GM19023 (cell line): ENCODE measurements at regions not wholly inside any gene's neighbourhood (a gene's known extent, or its start where the extent isn't known, plus 50 kb on each side); places are given as distances from the start of the nearest gene placed in this dataset.

Source experiments
- ATAC-seq: cut with Tn5 transposase; IDR thresholded peaks from one replicate; pipeline ENCODE4 v1.9.1; 2021; ENCODE audit warnings: mild to moderate bottlenecking, moderate library complexity; ENCODE audit not compliant: unreplicated experiment

- no peak for ATAC-seq
These were observed 68.5 kb downstream of the EFNB1 start for GRCh38 chrX:68897118-68897945.

DNA sequence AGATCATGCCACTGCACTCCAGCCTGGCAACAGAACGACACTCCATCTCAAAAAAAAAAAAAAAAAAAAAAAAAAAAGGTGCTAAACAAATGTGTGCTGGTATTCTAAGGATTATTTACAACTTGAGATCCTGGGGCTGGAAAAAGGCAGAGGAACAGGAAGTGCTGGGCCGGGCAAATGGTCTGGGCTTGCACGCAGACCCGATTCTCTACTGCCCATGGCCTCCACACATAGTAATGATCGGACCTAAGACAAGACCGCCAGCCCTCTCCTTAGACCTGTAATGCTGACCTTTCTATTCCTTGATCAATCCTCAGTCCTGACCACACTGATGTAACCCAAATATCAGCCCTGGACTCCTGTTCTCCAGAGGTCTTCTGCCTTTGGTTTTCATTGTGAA, 67.8 kb downstream of the EFNB1 start:
- no peak for ATAC-seq

DNA sequence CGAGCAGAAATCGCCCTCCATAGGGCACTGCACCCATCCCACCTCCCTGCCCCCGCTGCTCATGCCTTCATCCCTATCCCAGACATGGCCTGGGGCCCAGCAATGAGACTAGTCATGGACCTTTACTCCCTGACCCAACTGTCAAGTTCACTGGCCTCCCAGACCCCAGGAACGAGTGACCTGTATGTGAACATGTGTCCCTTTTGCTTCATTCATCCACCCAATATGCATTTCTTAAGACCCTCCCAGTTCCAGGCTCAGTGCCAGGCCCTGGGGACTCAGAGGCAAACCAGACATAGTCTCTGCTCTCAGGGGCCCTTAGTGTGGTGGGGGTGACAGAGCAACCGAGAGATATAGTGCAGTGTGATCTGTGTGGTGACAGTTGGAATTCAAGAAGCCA, 67.0 kb downstream of the EFNB1 start:
- no peak for ATAC-seq

- ATAC-seq: no peak
These were observed 66.5 kb downstream of the EFNB1 start for GRCh38 chrX:68895341-68895755.

- ATAC-seq: no peak
These were observed 65.9 kb downstream of the EFNB1 start for GRCh38 chrX:68894513-68895340.

- ATAC-seq: no peak
These were observed 65.3 kb downstream of the EFNB1 start for GRCh38 chrX:68894142-68894512.

DNA sequence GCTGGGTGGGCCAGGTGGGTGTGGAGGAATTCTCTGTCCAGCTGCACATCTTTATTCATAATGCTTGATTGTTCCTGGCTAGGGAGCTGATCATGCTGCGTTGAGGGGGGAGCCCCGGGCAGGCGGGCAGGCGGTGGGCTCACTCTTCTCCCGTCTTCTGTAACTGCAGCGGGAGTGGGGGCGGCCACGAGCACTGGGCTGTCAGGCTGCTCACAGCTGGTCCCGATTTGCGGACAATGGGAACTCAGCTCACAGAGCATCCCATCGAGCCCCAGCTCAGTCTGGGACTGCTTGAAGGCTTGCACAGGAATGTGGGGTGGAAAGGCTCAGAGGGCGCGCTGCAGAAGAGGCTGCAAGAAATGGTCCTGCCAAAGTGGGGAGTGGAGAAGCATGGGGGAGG, 63.8 kb downstream of the EFNB1 start:
- ATAC-seq: no peak

DNA sequence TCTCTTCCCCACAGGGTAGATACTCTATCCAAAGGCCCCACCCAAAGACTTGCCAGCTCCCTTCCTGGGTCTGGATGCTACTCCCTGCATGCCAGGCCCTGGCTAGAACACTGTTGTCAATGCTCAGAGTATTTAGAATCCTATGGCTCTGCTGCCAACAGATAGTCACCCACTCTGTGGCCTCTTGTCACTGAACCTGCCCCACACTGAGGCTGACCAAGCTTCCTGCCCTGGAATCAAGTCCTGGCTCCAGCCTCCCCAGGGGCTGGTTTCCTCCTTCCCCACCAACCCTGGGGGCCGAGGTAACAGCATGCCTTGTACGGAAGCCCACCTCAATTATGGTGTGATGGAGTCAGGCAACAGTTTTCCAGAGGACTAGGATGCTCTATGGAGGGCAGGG, 63.3 kb downstream of the EFNB1 start:
- ATAC-seq: no peak
